ENCODE measurements at regions not wholly inside any gene's neighbourhood (a gene's known extent, or its start where the extent isn't known, plus 50 kb on each side); places are given as distances from the start of the nearest gene placed in this dataset.
"Not testable (repeated sequence)": the region's sequence is repeated elsewhere in the genome, so short reads cannot be mapped to it uniquely, and the experiment has no call there.

DNA sequence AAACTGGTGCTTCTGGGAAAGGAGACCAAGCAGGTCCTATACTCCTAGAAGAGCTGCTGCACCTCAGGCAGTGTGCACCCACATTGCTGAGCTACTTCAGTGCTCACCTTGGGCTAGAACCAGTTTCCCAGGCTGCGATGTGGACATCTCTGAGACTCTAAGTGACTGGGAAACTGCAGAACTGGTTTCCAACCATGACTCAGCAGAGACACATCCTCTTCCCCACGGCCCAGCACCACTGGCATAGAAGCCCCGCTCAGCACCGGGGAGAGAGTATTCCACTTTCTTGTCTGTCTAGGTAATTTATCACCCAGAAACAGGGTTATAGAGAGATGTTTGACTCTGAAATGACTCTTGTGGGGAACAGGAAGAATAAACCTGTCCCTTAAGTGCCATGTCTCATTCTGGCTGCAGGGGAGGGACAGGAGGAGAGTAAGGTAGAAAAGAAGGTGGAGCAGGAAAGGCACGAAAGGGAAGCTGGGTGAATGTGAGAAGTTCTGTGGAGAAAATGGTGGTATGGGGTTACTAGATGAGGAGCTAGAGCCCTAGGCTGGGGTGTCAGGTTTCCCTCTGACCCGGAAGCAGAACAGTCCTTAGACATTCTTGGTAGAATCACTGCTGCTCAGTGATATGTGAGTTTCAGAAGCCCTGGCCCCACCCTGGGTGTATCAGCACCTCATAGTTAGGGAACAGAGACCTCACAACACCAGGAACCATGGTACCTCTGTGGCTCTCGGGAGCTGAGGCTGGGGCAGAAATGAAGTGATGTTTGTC, 340.4 kb upstream of the NCAM1 start:
- DNase-seq, result no peak

- no peak for DNase-seq
Observed at GRCh38 chr11:112623057-112623456, 338.2 kb upstream of the NCAM1 start.

- DNase-seq, result no peak
Observed at GRCh38 chr11:112624431-112624830, 336.8 kb upstream of the NCAM1 start.

DNA sequence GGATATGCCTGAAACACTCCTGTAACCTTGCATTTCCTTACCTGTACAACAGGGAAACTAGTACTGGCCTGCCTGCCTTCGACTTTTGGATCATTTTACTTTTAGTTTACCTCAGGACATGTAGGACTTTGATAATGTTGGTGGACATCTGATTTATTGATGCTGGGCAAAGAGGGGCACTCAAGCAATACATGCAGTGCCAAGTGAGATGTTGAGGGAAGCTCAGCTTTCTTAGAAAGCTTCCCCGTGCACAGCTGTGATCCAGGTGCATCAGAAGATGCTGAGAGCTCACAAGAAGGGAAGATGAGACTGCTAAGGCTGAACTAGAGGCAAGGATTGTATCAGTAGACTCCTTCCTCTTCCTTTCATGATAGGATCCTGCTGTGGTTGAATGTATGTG, 336.2 kb upstream of the NCAM1 start:
- DNase-seq, result not testable (repeated sequence)

DNA sequence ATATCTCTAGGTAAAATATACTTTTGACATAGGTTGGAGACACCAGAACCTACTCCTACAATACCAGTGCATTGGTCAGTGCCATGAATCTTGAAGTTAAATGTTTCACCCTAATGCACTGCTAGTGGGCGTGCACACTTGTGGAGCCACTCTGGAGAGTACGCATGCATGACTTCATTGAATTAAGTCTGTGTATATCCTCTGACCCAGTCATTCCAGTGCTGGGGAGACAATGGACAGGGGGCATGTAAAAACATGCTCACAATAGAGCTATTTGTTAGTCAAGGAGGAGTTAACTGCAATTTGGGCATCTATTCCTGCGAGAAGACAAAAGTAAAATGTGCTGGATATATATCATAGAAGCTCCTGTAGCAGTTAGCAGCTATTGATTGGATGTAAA, 335.4 kb upstream of the NCAM1 start:
- no peak for DNase-seq

- no peak for DNase-seq
Observed at GRCh38 chr11:112626731-112627130, 334.5 kb upstream of the NCAM1 start.

GRCh38 chr11:112627588-112628045, 333.6 kb upstream of the NCAM1 start:
- DNase-seq, result no peak

GRCh38 chr11:112628676-112629075, 332.5 kb upstream of the NCAM1 start:
- no peak for DNase-seq

DNA sequence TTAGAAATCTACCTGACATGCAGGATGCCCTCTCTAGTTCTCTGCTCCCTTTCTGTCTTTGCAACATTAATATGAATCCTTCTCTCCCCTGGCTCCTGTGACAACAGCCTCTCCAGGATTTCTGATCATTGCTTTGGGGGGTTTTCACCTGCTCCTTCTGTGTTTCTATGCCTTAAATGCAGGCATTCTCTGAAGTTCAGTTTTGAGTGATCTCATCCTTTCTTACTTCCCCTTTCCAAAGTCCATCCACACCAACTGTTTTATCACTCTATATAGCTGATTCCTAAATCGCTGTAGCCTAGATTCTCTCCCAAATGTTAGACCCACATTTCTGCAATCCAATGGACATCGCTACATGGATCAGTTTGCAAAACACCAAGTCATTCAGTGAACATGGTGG, 330.7 kb upstream of the NCAM1 start:
- no peak for DNase-seq

DNA sequence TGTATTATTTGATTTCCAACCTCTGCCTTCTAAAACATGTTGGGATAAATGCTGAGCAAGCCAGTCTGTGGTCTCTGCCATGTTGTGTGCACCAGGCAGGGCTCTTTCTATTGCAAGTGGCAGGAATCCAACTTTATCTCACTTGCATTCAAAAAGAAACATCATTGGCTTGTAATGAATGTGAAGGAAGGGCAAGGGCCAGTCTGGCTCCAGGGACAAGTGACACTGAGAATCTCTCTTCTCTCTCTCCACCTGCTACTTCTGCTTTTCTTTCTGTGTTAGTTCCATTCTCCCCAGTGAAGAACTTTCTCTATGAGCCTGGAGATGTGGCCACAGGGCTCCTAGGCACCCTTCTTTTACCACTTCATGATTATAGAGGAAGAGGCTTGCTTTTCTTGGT, 329.9 kb upstream of the NCAM1 start:
- DNase-seq, result no peak

- DNase-seq, result no peak
Observed at GRCh38 chr11:112632866-112633505, 328.2 kb upstream of the NCAM1 start.

GRCh38 chr11:112634551-112634950, 326.7 kb upstream of the NCAM1 start:
- DNase-seq, result no peak

- DNase-seq, result no peak
Observed at GRCh38 chr11:112634995-112635737, 326.1 kb upstream of the NCAM1 start.

DNA sequence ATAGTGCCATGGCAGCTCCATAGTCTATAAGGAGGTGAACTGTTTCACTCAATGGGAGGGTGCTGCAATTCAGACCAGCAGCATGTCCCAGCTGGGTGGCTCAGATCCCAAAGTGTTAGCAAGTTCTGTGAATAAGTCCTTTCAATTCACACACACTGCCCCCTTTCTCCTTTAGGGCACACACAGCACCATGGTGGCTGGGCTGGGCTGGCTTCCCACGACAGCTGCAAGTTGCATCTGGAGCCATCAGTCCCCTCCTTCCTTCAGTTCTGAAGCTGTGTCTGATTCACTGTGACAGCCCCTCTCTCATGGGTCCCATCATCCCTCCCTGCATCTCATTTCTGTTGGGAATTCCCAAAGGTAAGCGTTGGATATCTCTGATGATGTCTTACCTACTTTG, 324.1 kb upstream of the NCAM1 start:
- DNase-seq, result no peak

DNA sequence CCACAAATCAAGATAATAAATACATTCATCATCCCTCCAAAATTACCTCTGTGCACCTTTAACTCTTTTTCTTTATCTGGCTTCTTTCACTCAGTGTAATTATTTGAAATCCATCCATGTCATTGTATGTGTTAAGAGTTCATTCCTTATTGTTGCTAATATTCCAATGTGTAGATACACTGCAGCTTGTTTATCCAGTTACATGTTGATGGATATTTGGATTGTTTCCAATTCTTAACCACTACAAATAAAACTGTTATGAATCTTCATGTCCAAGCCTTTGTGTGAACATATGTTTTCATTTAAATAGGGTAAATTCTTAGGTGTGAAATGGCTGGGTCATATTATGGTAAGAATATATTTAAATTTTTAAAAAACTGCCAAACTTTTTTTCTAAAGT, 323.3 kb upstream of the NCAM1 start:
- no peak for DNase-seq

DNA sequence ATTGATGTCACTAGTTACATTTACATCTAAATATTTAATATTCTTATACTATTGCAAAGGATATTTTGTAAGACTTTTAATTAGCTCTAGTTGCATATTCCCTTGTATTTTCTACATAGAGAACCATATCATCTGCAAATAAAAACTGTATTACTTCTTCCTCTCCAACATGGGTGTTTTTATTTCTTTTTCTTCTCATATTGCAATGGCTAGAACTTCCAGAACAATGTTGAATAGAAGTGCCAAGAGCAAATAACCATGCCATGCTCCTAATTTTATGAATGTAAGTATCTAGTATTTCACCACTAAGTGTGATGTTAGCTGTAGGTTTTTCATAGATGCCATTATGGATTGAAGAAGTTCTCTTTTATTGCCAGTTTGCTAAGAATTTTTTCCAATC, 321.8 kb upstream of the NCAM1 start:
- DNase-seq, result no peak

GRCh38 chr11:112643416-112643815, 317.8 kb upstream of the NCAM1 start:
- no peak for DNase-seq

- DNase-seq, result no peak
Observed at GRCh38 chr11:112644410-112645131, 316.6 kb upstream of the NCAM1 start.

- no peak for DNase-seq
Observed at GRCh38 chr11:112649856-112650255, 311.4 kb upstream of the NCAM1 start.

- peak; percentile 74 for DNase-seq
Observed at GRCh38 chr11:112650527-112650926, 310.7 kb upstream of the NCAM1 start.

DNA sequence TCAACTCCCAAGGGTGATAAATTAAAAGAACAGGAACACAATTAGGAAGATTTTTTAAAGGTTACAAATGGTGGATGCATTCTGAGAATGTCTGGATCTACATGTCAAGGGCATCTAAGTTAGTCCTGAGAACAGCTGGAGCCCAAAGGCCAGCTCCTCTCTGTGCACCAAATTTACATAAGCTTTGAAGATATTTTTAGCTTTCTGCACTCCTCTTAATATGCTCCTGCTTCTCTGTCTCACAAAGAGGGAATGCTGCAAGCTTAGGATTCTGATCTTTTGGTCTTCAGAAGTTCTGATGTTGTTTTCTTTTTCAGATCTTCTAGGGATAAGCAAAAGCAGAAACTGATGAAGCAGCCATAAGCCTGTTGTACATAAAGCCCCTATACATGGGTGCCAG, 309.8 kb upstream of the NCAM1 start:
- no peak for DNase-seq

- no peak for DNase-seq
Observed at GRCh38 chr11:112652786-112653390, 308.3 kb upstream of the NCAM1 start.

DNA sequence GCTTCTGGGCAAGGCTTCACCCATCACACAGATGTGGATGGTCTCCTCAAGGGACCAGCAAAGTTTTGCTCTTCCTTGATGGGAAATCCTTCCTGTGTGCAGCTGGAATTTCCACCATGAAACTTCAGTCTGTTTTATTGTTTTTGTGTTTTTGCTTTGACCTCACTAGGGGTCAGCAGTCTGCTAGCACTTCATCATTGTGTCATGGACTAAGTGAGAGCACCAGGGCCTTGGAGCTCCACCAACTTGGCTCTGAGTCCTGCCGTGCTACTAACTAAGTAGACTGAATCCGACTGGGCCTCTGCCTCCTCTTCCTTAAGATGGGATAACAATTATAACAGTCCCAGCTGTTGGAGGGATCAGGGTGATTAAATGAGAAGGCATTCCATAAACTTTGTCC, 305.8 kb upstream of the NCAM1 start:
- DNase-seq, result no peak

Data from NCI-H146 (cell line).